Gastroesophageal sphincter (tissue), 4 donors: ENCODE measurements at regions not wholly inside any gene's neighbourhood (a gene's known extent, or its start where the extent isn't known, plus 50 kb on each side); places are given as distances from the start of the nearest gene placed in this dataset.

Experiments used
- ATAC-seq: fragments of 150-250 bp; one replicate; pipeline ENCODE4 v1.9.1; 2016; ENCODE audit warnings: mild to moderate bottlenecking, moderate library complexity
- H3K27ac ChIP-seq, 4 donors: fragments of 200-600 bp; sonication (generic) in 3 of 4; 1 replicate in 3 of 4; 2 replicates in 1 of 4; pipeline ENCODE4 v1.5.1; 2016 to 2019
- H3K27me3 ChIP-seq: fragments of 200-600 bp; sonication (generic); one replicate; pipeline ENCODE4 v1.5.1; 2019
- H3K36me3 ChIP-seq, 2 donors: fragments of 200-600 bp; sonication (generic); one replicate each; pipeline ENCODE4 v1.5.1; 2019; ENCODE audit warnings: control low read depth in 1 of 2
- H3K4me1 ChIP-seq, 3 donors: fragments of 200-600 bp; sonication (generic); 1 replicate in 2 of 3; 2 replicates in 1 of 3; pipeline ENCODE4 v1.5.1; 2016 to 2019; ENCODE audit warnings: control low read depth in 2 of 3
- H3K4me3 ChIP-seq, 2 donors: fragments of 200-600 bp; sonication (generic); one replicate each; pipeline ENCODE4 v1.5.1; 2019; ENCODE audit warnings: mild to moderate bottlenecking in 1 of 2, moderate library complexity in 1 of 2
- H3K9me3 ChIP-seq, 3 donors: fragments of 200-600 bp; sonication (generic); one replicate each; pipeline ENCODE4 v1.5.1; 2017 to 2019; ENCODE audit warnings: control low read depth in 2 of 3
- EP300 ChIP-seq: sonication (generic); formaldehyde crosslinking; IDR thresholded peaks from one replicate; pipeline ENCODE4 v1.6.1; 2017; ENCODE audit warnings: antibody characterized with exemption, mild to moderate bottlenecking
- POLR2A ChIP-seq, 2 donors: fragments of 450-650 bp; IDR thresholded peaks; one replicate each; pipeline ENCODE4 v1.6.1; 2017; ENCODE audit warnings: antibody characterized with exemption in 2 of 2, mild to moderate bottlenecking in 2 of 2, moderate library complexity in 1 of 2
- POLR2AphosphoS5 ChIP-seq: sonication (generic); formaldehyde crosslinking; IDR thresholded peaks from one replicate; pipeline ENCODE4 v1.6.1; 2017; ENCODE audit warnings: antibody characterized with exemption
- WGBS, 2 donors: methylation state at CpG; one replicate each; pipeline ENCODE4 v1.1.5; 2018; ENCODE audit warnings: low coverage in 1 of 2; 5-methylcytosine and 5-hydroxymethylcytosine counted together
- TF ChIP-seq, protein P1 (sequence below), 4 experiments: fragments of 200-600 bp in 2 of 4; fragments of 450-650 bp in 2 of 4; sonication (generic) in 1 of 4; IDR thresholded peaks; one replicate each; pipeline ENCODE4 v1.5.1; 2017 to 2019; ENCODE audit warnings: antibody characterized with exemption in 4 of 4, mild to moderate bottlenecking in 2 of 4, moderate library complexity in 2 of 4

- Histone ChIP-seq H3K4me1 (no peaks in the 10 kb centered on the region), H3K4me3 (no peak overlapping the region), H3K36me3 (no peaks in the 10 kb centered on the region), H3K9me3 (no peaks in the 10 kb centered on the region), H3K27ac (no peak overlapping the region), H3K27me3 (no peaks in the 10 kb centered on the region)
- TF ChIP-seq EP300, result no peak
- TF ChIP-seq POLR2A (IDR thresholded peaks at IDR 0.05), result no peak
- TF ChIP-seq POLR2AphosphoS5, result no peak
- TF ChIP-seq, protein P1, sequence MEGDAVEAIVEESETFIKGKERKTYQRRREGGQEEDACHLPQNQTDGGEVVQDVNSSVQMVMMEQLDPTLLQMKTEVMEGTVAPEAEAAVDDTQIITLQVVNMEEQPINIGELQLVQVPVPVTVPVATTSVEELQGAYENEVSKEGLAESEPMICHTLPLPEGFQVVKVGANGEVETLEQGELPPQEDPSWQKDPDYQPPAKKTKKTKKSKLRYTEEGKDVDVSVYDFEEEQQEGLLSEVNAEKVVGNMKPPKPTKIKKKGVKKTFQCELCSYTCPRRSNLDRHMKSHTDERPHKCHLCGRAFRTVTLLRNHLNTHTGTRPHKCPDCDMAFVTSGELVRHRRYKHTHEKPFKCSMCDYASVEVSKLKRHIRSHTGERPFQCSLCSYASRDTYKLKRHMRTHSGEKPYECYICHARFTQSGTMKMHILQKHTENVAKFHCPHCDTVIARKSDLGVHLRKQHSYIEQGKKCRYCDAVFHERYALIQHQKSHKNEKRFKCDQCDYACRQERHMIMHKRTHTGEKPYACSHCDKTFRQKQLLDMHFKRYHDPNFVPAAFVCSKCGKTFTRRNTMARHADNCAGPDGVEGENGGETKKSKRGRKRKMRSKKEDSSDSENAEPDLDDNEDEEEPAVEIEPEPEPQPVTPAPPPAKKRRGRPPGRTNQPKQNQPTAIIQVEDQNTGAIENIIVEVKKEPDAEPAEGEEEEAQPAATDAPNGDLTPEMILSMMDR (IDR thresholded peaks at IDR 0.05), result no peak
- 53 to 85% methylated on average over 1 of the region's 1 CpG for WGBS, 2 donors
- no peak for ATAC-seq
These were observed 456.0 kb downstream of the USP25 start for GRCh38 chr21:16185766-16186165.

- no peak for ATAC-seq
- no peak overlapping the region for H3K4me3 ChIP-seq
- H3K27ac ChIP-seq, result no peak overlapping the region
- H3K9me3 ChIP-seq, result no peaks in the 10 kb centered on the region
- H3K27me3 ChIP-seq, result no peaks in the 10 kb centered on the region
- no peak for TF ChIP-seq EP300
- TF ChIP-seq POLR2A (IDR thresholded peaks at IDR 0.05), result no peak
- TF ChIP-seq POLR2AphosphoS5, result no peak
- TF ChIP-seq, protein P1 (IDR thresholded peaks at IDR 0.05), result no peak
- 50 to 71% methylated on average over 1 of the region's 1 CpG for WGBS, 2 donors
- H3K4me1 ChIP-seq, result no peaks in the 10 kb centered on the region
- no peaks in the 10 kb centered on the region for H3K36me3 ChIP-seq
These were observed 457.0 kb downstream of the USP25 start for GRCh38 chr21:16186742-16187141.

DNA sequence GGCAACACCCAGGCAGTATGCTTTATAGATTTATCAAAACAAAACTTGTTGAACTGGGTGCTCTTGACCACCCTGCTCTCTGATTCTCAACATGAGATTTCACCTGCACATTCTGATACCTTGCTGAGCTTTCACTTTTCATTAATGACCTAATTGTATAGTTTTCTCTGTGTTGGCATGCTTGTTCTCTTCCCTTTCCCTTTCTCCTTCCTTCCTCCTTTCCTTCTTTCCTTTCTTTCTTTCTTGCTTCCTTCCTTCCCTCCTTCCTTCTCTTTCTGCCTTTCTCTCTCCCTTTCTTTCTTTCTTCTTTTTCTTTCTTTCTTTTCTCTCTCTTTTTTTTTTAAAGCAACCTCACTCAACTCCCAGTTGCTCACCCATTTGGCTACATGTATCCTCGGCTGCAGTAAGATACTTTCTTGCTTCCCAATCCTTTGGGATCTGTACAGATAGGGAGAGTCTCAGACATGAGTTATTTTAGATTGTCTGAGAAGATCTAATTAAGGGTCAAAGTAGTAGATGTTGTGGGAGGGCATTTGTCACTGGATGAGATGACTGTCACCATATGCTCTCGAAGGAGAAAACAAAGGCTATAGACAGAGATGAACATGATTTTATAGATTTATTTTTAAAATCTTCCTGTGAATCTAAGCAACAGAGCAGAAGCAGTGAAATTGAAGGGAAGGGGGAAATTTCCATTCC, 458.0 kb downstream of the USP25 start:
- no peaks in the 10 kb centered on the region for H3K36me3 ChIP-seq
- H3K4me1 ChIP-seq, result no peaks in the 10 kb centered on the region
- no peaks in the 10 kb centered on the region for H3K9me3 ChIP-seq
- H3K27me3 ChIP-seq, result no peaks in the 10 kb centered on the region
- no peak overlapping the region for H3K27ac ChIP-seq
- ATAC-seq, result no peak
- H3K4me3 ChIP-seq, result no peak overlapping the region
- WGBS, 2 donors, result 83 to 86% methylated on average over 2 of the region's 2 CpGs
- TF ChIP-seq, protein P1 (IDR thresholded peaks at IDR 0.05), result no peak
- TF ChIP-seq POLR2AphosphoS5 (no peak), POLR2A (IDR thresholded peaks at IDR 0.05) (no peak), EP300 (no peak)

GRCh38 chr21:16192902-16193301, 463.1 kb downstream of the USP25 start:
- Histone ChIP-seq H3K27ac (no peak overlapping the region), H3K27me3 (no peaks in the 10 kb centered on the region), H3K4me1 (no peaks in the 10 kb centered on the region), H3K36me3 (no peaks in the 10 kb centered on the region), H3K4me3 (no peak overlapping the region), H3K9me3 (no peaks in the 10 kb centered on the region)
- TF ChIP-seq, protein P1 (IDR thresholded peaks at IDR 0.05), result no peak
- TF ChIP-seq POLR2AphosphoS5 (no peak), POLR2A (IDR thresholded peaks at IDR 0.05) (no peak)
- ATAC-seq, result no peak
- WGBS, 2 donors, result 77 to 82% methylated on average over 2 of the region's 2 CpGs

GRCh38 chr21:16193496-16194094, 463.8 kb downstream of the USP25 start:
- Histone ChIP-seq H3K27ac (peak overlapping the region in 3 of 4 donors; percentile 71 to 74 (median 72)), H3K4me3 (peak overlapping the region; percentile 44), H3K36me3 (no peaks in the 10 kb centered on the region), H3K4me1 (no peaks in the 10 kb centered on the region), H3K9me3 (no peaks in the 10 kb centered on the region), H3K27me3 (no peaks in the 10 kb centered on the region)
- no peak for ATAC-seq
- TF ChIP-seq, protein P1 (IDR thresholded peaks at IDR 0.05), result no peak
- TF ChIP-seq POLR2AphosphoS5, result no peak
- TF ChIP-seq POLR2A (IDR thresholded peaks at IDR 0.05), result no peak
- TF ChIP-seq EP300, result no peak
- 14 to 48% methylated on average over 2 of the region's 2 CpGs for WGBS, 2 donors
